SK-N-SH (cell line): ENCODE measurements at regions not wholly inside any gene's neighbourhood (a gene's known extent, or its start where the extent isn't known, plus 50 kb on each side); places are given as distances from the start of the nearest gene placed in this dataset.
A peak's percentile ranks its signal among the peaks of the same experiment; 100 is the strongest.

ENCODE experiments used
- CTCF ChIA-PET: fragments of 300-600, 350-600 bp; formaldehyde crosslinking; extraction: SDS; loops from one replicate; lab custom pipeline; 2021; lab: Yijun Ruan, JAX
- POLR2A ChIA-PET: fragments of 350-600 bp; sonication (Branson Sonifier 250); formaldehyde crosslinking; extraction: SDS; loops from one replicate; lab custom pipeline; 2020; ENCODE audit warnings: antibody characterized with exemption, inconsistent platforms; lab: Yijun Ruan, JAX
- DNase-seq: peaks from one replicate; pipeline ENCODE4 v3.0.0; 2012
- H2AFZ ChIP-seq: fragments of 200-600 bp; sonication (generic); 2 replicates; pipeline ENCODE4 v1.8.1; 2016; ENCODE audit warnings: antibody characterized with exemption, mild to moderate bottlenecking, low read depth
- H3F3A ChIP-seq: fragments of 200-600 bp; sonication (generic); replicated peaks from 2 replicates; pipeline ENCODE3; 2016; ENCODE audit warnings: antibody characterized with exemption, mild to moderate bottlenecking; ENCODE audit not compliant: insufficient read depth
- H3K27ac ChIP-seq, 2 experiments: fragments of 200-500 bp in 1 of 2; fragments of 200-600 bp in 1 of 2; sonication (Bioruptor generic) in 1 of 2; sonication (generic), shearing (Covaris generic) in 1 of 2; 2 replicates each; pipeline versions ENCODE4 v1.5.1 to v1.6.1; 2014 to 2016; ENCODE audit warnings: low read depth in 2 of 2, inconsistent platforms in 1 of 2, low read length in 1 of 2, mild to moderate bottlenecking in 1 of 2, mixed read lengths in 1 of 2
- H3K27me3 ChIP-seq: fragments of 200-600 bp; sonication (generic), shearing (Covaris generic); 2 replicates; pipeline ENCODE4 v1.6.1; 2016; ENCODE audit warnings: mixed run types; ENCODE audit not compliant: insufficient read depth
- H3K36me3 ChIP-seq, 2 experiments: fragments of 200-500 bp in 1 of 2; fragments of 200-600 bp in 1 of 2; sonication (Bioruptor generic) in 1 of 2; sonication (generic) in 1 of 2; replicated peaks in 1 of 2; 2 replicates each; pipeline versions ENCODE3 to v1.5.1; 2014 to 2016; ENCODE audit warnings: low read length in 1 of 2, mild to moderate bottlenecking in 1 of 2; ENCODE audit not compliant: insufficient read depth in 2 of 2, control insufficient read depth in 1 of 2
- H3K4me1 ChIP-seq, 2 experiments: fragments of 200-500 bp in 1 of 2; fragments of 200-600 bp in 1 of 2; sonication (Bioruptor generic) in 1 of 2; sonication (generic), shearing (Covaris generic) in 1 of 2; 2 replicates each; pipeline versions ENCODE4 v1.5.1 to v1.6.1; 2014 to 2016; ENCODE audit warnings: low read depth in 1 of 2, low read length in 1 of 2, mixed run types in 1 of 2; ENCODE audit not compliant: insufficient read depth in 2 of 2, control insufficient read depth in 1 of 2
- H3K4me2 ChIP-seq: fragments of 200-600 bp; sonication (generic), shearing (Covaris generic); 2 replicates; pipeline ENCODE4 v1.6.1; 2017; ENCODE audit warnings: mixed run types
- H3K4me3 ChIP-seq, 2 experiments: fragments of 200-500 bp in 1 of 2; fragments of 200-600 bp in 1 of 2; sonication (Bioruptor generic) in 1 of 2; sonication (generic), shearing (Covaris generic) in 1 of 2; 2 replicates each; pipeline versions ENCODE4 v1.5.1 to v1.8.1; 2014 to 2016; ENCODE audit warnings: low read depth in 2 of 2, inconsistent platforms in 1 of 2, low read length in 1 of 2, mild to moderate bottlenecking in 1 of 2, mixed read lengths in 1 of 2, moderate library complexity in 1 of 2
- H3K79me2 ChIP-seq: fragments of 200-600 bp; sonication (generic); 2 replicates; pipeline ENCODE4 v1.8.1; 2017; ENCODE audit warnings: mild to moderate bottlenecking; ENCODE audit not compliant: insufficient read depth
- H3K9ac ChIP-seq: fragments of 200-600 bp; sonication (generic); 2 replicates; pipeline ENCODE4 v1.6.1; 2017; ENCODE audit warnings: mixed run types
- H3K9me2 ChIP-seq: fragments of 200-600 bp; sonication (generic); 2 replicates; pipeline ENCODE4 v1.6.1; 2017; ENCODE audit warnings: mixed run types
- H3K9me3 ChIP-seq: fragments of 200-600 bp; sonication (generic); 2 replicates; pipeline ENCODE4 v1.6.1; 2017; ENCODE audit warnings: mixed run types, mild to moderate bottlenecking, moderate library complexity
- H4K20me1 ChIP-seq: fragments of 200-600 bp; sonication (generic); 2 replicates; pipeline ENCODE4 v1.6.1; 2017; ENCODE audit warnings: mild to moderate bottlenecking, mixed run types; ENCODE audit not compliant: insufficient read depth
- CHD2 ChIP-seq: fragments of 150-350 bp; IDR thresholded peaks from 2 replicates; pipeline ENCODE4 v1.6.1; 2018; ENCODE audit warnings: low read length; ENCODE audit not compliant: partially characterized antibody
- CTCF ChIP-seq: fragments of 200-600 bp; sonication (generic); IDR thresholded peaks from 2 replicates; pipeline ENCODE4 v1.6.1; 2017; ENCODE audit warnings: antibody characterized with exemption, mild to moderate bottlenecking, moderate library complexity
- ELF1 ChIP-seq: IDR thresholded peaks from 2 replicates; pipeline ENCODE4 v1.4.0; 2012
- EP300 ChIP-seq, 2 experiments: IDR thresholded peaks; 2 replicates each; pipeline versions ENCODE4 v1.4.0 to v1.6.1; 2012; ENCODE audit warnings: borderline replicate concordance in 1 of 2, low read depth in 1 of 2, low read length in 1 of 2
- FOXJ3 ChIP-seq: sonication (generic); formaldehyde crosslinking; IDR thresholded peaks from 2 replicates; pipeline ENCODE4 v1.5.1; 2020; ENCODE audit warnings: mild to moderate bottlenecking, missing genetic modification reagents
- IRF3 ChIP-seq: fragments of 150-350 bp; IDR thresholded peaks from 2 replicates; pipeline ENCODE4 v1.6.1; 2016; ENCODE audit warnings: mild to moderate bottlenecking, low read depth, low read length
- PBX3 ChIP-seq: IDR thresholded peaks from 2 replicates; pipeline ENCODE4; 2012
- POLR2AphosphoS5 ChIP-seq: IDR thresholded peaks from 2 replicates; pipeline ENCODE4 v1.6.1; 2012; ENCODE audit warnings: low read depth, low read length
- RFX5 ChIP-seq: IDR thresholded peaks from 2 replicates; pipeline ENCODE4 v1.6.1; 2012; ENCODE audit warnings: mild to moderate bottlenecking, improper control_type of control experiment, low read length
- RXRA ChIP-seq: IDR thresholded peaks from 2 replicates; pipeline ENCODE4 v1.4.0; 2012; ENCODE audit warnings: low read depth, mild to moderate bottlenecking, borderline replicate concordance
- TCF12 ChIP-seq: IDR thresholded peaks from 2 replicates; pipeline ENCODE4 v1.4.0; 2012
- USF2 ChIP-seq: fragments of 150-350 bp; IDR thresholded peaks from 2 replicates; pipeline ENCODE4 v1.6.1; 2017; ENCODE audit warnings: antibody characterized with exemption, low read length, low read depth, borderline replicate concordance
- WGBS: methylation state at CpG from one replicate; pipeline ENCODE4 v1.1.6; 2017; ENCODE audit warnings: low lambda C conversion rate; 5-methylcytosine and 5-hydroxymethylcytosine counted together

GRCh38 chr20:19886661-19887288 lies 128.7 kb downstream of the RIN2 start:
- no peak overlapping the region for H3K27ac ChIP-seq
- no peaks in the 10 kb centered on the region for H3K79me2 ChIP-seq
- no peak for DNase-seq
- no peaks in the 10 kb centered on the region for H3K9me3 ChIP-seq
- H3F3A ChIP-seq, result no peaks in the 10 kb centered on the region
- no peaks in the 10 kb centered on the region for H3K9me2 ChIP-seq
- no peak overlapping the region for H2AFZ ChIP-seq
- H3K36me3 ChIP-seq, result peaks cover 0 to 6% of the 10 kb centered on the region in 2 experiments
- H3K4me2 ChIP-seq, result no peak overlapping the region
- H3K4me1 ChIP-seq, result peaks cover 9 to 22% of the 10 kb centered on the region in 2 experiments; a peak in 3 of 4 replicates
- no peak overlapping the region for H3K9ac ChIP-seq
- CTCF ChIA-PET, result no interaction called here
- peak; percentile 17; the same call in 1 of the 2 replicates for TF ChIP-seq CTCF
- no peak for TF ChIP-seq EP300 (IDR thresholded peaks at IDR 0.05; ENCODE audit: borderline replicate concordance in 1 of 2, low read depth in 1 of 2, low read length in 1 of 2)
- no peak for TF ChIP-seq USF2
- no peaks in the 10 kb centered on the region for H3K27me3 ChIP-seq
- POLR2A ChIA-PET, result no interaction called here
- H3K4me3 ChIP-seq, result no peak overlapping the region
- H4K20me1 ChIP-seq, result no peaks in the 10 kb centered on the region
- 81% methylated on average over 8 of the region's 8 CpGs for WGBS

GRCh38 chr20:19887556-19888268 lies 129.4 kb upstream of the NAA20 start:
- H3K9ac ChIP-seq, result no peak overlapping the region
- no peaks in the 10 kb centered on the region for H3K9me3 ChIP-seq
- H3K27ac ChIP-seq, result no peak overlapping the region
- H3K79me2 ChIP-seq, result no peaks in the 10 kb centered on the region
- peaks cover 9 to 22% of the 10 kb centered on the region in 2 experiments; a peak in 3 of 4 replicates for H3K4me1 ChIP-seq
- no peak for DNase-seq
- H3K4me2 ChIP-seq, result no peak overlapping the region
- 77% methylated on average over 7 of the region's 7 CpGs for WGBS
- H3K9me2 ChIP-seq, result no peaks in the 10 kb centered on the region
- ChIA-PET CTCF (no interaction called here), POLR2A (no interaction called here)
- no peaks in the 10 kb centered on the region for H4K20me1 ChIP-seq
- H3K36me3 ChIP-seq, result peaks cover 0 to 6% of the 10 kb centered on the region in 2 experiments
- no peak overlapping the region for H2AFZ ChIP-seq
- no peaks in the 10 kb centered on the region for H3F3A ChIP-seq
- TF ChIP-seq FOXJ3 (CRISPR knock-in tag), result no peak
- no peak for TF ChIP-seq PBX3
- no peak for TF ChIP-seq ELF1
- no peak for TF ChIP-seq EP300 (IDR thresholded peaks at IDR 0.05; ENCODE audit: borderline replicate concordance in 1 of 2, low read depth in 1 of 2, low read length in 1 of 2)
- TF ChIP-seq TCF12, result no peak
- TF ChIP-seq IRF3, result no peak
- TF ChIP-seq RFX5, result no peak
- no peak for TF ChIP-seq POLR2AphosphoS5
- no peak for TF ChIP-seq RXRA
- no peak for TF ChIP-seq CHD2
- no peak overlapping the region for H3K4me3 ChIP-seq
- H3K27me3 ChIP-seq, result no peaks in the 10 kb centered on the region
